Uterus (tissue), 2 donors: ENCODE measurements at regions not wholly inside any gene's neighbourhood (a gene's known extent, or its start where the extent isn't known, plus 50 kb on each side); places are given as distances from the start of the nearest gene placed in this dataset.

ENCODE experiments used
- CTCF ChIP-seq, 4 experiments: fragments of 200-600 bp in 2 of 4; fragments of 450-650 bp in 2 of 4; sonication (generic) in 2 of 4; IDR thresholded peaks; one replicate each; pipeline ENCODE4 v1.5.1; 2016 to 2019; ENCODE audit warnings: antibody characterized with exemption in 4 of 4, mild to moderate bottlenecking in 2 of 4, moderate library complexity in 1 of 4
- POLR2A ChIP-seq, 2 donors: fragments of 450-650 bp; IDR thresholded peaks; one replicate each; pipeline ENCODE4 v1.6.1; 2016; ENCODE audit warnings: antibody characterized with exemption in 2 of 2, mild to moderate bottlenecking in 1 of 2, moderate library complexity in 1 of 2

DNA sequence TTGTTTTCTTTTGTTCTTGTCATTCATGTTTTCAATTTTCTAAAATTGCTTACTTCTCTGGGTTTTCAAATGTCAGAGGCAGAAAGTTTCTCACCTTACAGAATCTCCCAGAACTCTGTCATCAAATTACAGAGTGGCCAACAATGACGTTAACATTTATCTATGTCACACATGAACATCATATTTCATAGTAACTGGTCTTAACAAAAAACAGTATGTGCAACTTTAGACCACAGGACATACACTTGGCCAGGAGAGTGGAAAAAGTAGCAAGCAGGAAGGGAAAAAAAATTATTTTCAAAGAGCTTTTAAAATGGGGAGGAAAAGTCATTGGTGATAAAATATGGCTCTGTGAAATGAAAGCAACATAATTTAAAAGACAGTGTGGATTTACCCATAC lies 426.5 kb downstream of the MED13L start:
- TF ChIP-seq CTCF (IDR thresholded peaks at IDR 0.05) (no peak), POLR2A (IDR thresholded peaks at IDR 0.05) (no peak)
